Duodenal mucosa (tissue), 2 donors: ENCODE measurements at regions not wholly inside any gene's neighbourhood (a gene's known extent, or its start where the extent isn't known, plus 50 kb on each side); places are given as distances from the start of the nearest gene placed in this dataset.

Experiments used
- H3K27ac ChIP-seq: one replicate; pipeline ENCODE4 v1.7.0; 2013; ENCODE audit warnings: low read depth, low read length
- H3K27me3 ChIP-seq, 2 donors: one replicate each; pipeline ENCODE4 v1.7.0; 2013; ENCODE audit warnings: low read length in 2 of 2, control low read depth in 1 of 2; ENCODE audit not compliant: insufficient read depth in 2 of 2, control insufficient read depth in 1 of 2
- H3K36me3 ChIP-seq, 2 donors: one replicate each; pipeline ENCODE4 v1.7.0; 2013; ENCODE audit warnings: low read length in 2 of 2, control low read depth in 1 of 2; ENCODE audit not compliant: insufficient read depth in 2 of 2, control insufficient read depth in 1 of 2
- H3K4me1 ChIP-seq, 2 donors: one replicate each; pipeline ENCODE4 v1.7.0; 2013; ENCODE audit warnings: low read length in 2 of 2, control low read depth in 1 of 2; ENCODE audit not compliant: insufficient read depth in 2 of 2, control insufficient read depth in 1 of 2
- H3K4me3 ChIP-seq, 2 donors: one replicate each; pipeline ENCODE4 v1.7.0; 2013; ENCODE audit warnings: low read length in 2 of 2, low read depth in 1 of 2
- H3K9ac ChIP-seq, 2 donors: one replicate each; pipeline ENCODE4 v1.7.0; 2013; ENCODE audit warnings: low read length in 2 of 2, low read depth in 1 of 2
- H3K9me3 ChIP-seq, 2 donors: one replicate each; pipeline ENCODE4 v1.7.0; 2013; ENCODE audit warnings: low read length in 2 of 2, control low read depth in 1 of 2; ENCODE audit not compliant: control insufficient read depth in 1 of 2

DNA sequence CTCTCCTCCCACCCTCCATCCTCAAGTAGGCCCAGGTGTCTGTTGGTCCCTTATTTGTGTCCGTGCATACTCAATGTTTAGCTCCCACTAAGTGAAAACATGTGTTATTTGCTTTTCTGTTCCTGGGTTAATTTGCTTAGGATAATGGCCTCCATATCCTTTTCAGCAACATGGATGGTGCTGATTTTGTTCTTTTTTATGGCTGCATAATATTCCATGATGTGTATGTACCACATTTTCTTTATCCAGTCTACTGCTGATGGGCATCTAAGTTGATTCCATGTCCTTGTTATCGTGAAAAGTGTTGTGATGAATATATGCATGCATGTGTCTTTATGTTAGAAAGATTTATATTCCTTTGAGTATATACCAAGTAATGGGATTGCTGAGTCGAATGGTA lies 314.9 kb upstream of the IRAK1BP1 start:
- Histone ChIP-seq H3K27ac (no peak overlapping the region), H3K9ac (no peak overlapping the region), H3K4me3 (no peak overlapping the region), H3K36me3 (no peaks in the 10 kb centered on the region), H3K4me1 (no peaks in the 10 kb centered on the region), H3K27me3 (no peaks in the 10 kb centered on the region), H3K9me3 (peaks cover 0 to 15% of the 10 kb centered on the region in 2 donors)

DNA sequence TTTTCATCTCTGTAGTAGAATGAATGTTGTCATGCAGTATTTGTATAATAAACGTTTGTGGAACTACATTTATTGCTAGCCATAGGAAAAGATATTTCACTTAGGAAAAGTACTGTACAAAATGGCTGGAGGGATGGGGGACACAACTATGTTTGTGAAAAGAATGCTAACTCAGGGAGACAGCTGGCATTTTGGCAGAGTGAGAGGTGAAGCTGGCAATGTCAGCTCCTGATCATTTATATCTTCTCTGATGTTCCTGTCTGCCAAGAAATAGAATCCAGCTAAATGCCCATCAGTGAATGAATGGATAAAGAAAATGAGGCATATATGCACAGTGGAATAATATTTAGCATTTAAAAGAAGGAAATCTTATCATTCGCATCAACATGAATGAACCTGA lies 313.0 kb upstream of the IRAK1BP1 start:
- H3K9me3 ChIP-seq = peaks cover 0 to 15% of the 10 kb centered on the region in 2 donors
- H3K36me3 ChIP-seq = no peaks in the 10 kb centered on the region
- H3K4me3 ChIP-seq = no peak overlapping the region
- H3K27me3 ChIP-seq = no peaks in the 10 kb centered on the region
- H3K4me1 ChIP-seq = no peaks in the 10 kb centered on the region
- no peak overlapping the region for H3K27ac ChIP-seq
- no peak overlapping the region for H3K9ac ChIP-seq

DNA sequence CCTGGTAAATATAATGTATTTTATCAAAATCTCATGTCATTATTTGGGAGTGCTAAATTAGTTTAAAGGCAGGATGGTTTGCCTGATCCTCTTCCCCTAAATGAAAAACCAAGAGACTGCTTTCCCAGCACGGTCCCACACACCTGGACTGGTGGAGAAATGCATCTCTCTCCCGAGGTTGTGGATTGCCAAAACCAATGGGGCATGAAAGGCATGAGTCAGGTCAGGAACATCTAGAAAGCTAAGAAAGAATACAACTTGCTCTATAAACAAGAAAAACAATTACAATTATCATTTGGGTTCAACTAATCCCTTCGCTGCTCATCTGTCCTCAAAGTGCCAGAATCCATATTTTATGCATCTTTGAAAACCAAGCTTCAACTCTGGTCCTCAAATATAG lies 308.3 kb upstream of the IRAK1BP1 start:
- no peak overlapping the region for H3K27ac ChIP-seq
- no peak overlapping the region for H3K4me3 ChIP-seq
- H3K9ac ChIP-seq = no peak overlapping the region
- H3K36me3 ChIP-seq = no peaks in the 10 kb centered on the region
- H3K4me1 ChIP-seq = no peaks in the 10 kb centered on the region
- no peaks in the 10 kb centered on the region for H3K27me3 ChIP-seq
- peaks cover 0 to 9% of the 10 kb centered on the region in 2 donors for H3K9me3 ChIP-seq

DNA sequence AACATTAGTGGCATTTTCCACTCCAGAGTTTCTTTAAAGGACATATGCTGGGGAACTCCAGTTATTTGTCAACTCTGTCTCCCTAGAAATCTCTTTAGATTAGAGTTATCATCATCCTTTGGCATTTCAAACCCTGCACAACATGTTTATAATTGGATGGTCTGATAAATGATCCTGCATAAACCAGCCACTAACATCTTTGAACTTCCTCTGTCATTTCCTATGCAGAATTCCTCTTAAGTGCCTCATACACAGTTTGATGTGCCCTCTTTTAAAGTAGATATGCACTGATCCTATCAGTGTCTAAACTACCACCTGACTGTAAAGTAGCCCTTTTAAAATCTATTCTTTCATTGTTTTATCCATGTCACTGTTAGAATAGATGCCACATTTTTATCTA lies 306.3 kb upstream of the IRAK1BP1 start:
- Histone ChIP-seq H3K9me3 (peaks cover 0 to 5% of the 10 kb centered on the region in 2 donors), H3K27me3 (no peaks in the 10 kb centered on the region), H3K9ac (no peak overlapping the region), H3K4me3 (no peak overlapping the region), H3K4me1 (no peaks in the 10 kb centered on the region), H3K36me3 (no peaks in the 10 kb centered on the region), H3K27ac (no peak overlapping the region)

DNA sequence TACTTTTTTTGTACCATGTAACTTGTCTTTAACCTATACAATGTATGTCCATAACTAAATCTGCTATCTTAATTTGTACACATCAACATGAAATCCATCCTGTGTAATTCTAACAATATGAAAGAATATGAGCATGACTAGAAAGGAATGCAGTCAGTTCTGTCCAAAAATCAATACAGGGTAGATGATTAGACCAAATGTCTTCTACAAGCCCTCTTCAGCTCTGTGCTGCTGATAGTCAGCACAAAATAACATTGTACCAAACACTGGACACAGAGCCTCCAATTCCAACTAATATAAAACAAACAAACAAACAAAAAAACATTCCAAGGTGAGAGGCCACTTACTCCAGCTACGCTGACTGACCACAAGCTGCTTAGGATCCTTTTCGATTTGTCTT lies 301.4 kb upstream of the IRAK1BP1 start:
- H3K36me3 ChIP-seq = no peaks in the 10 kb centered on the region
- H3K9me3 ChIP-seq = no peaks in the 10 kb centered on the region
- no peaks in the 10 kb centered on the region for H3K4me1 ChIP-seq
- H3K27ac ChIP-seq = no peak overlapping the region
- H3K4me3 ChIP-seq = no peak overlapping the region
- no peak overlapping the region for H3K9ac ChIP-seq
- H3K27me3 ChIP-seq = no peaks in the 10 kb centered on the region

DNA sequence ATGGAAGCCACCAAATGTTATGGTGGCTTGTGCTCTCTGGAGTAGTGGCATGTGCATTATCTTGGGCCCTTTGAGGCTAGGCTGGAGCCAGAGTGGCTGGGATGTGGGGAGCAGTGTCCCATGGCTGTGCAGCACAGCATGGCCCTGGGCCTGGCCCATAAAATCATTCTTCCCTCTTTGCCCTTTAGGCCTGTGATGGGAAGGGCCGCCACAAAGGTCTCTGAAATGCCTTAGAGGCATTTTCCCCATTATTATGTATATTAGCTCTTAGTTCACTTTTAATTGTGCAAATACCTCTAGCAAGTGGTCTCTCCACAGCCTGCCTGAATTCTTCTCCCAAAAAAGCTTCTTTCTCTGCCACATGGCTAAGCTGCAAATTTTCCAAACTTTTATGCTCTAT lies 297.3 kb upstream of the IRAK1BP1 start:
- H3K4me1 ChIP-seq = no peaks in the 10 kb centered on the region
- H3K27me3 ChIP-seq = no peaks in the 10 kb centered on the region
- H3K9me3 ChIP-seq = peaks cover 0 to 4% of the 10 kb centered on the region in 2 donors
- H3K36me3 ChIP-seq = no peaks in the 10 kb centered on the region
- H3K9ac ChIP-seq = no peak overlapping the region
- H3K27ac ChIP-seq = no peak overlapping the region
- H3K4me3 ChIP-seq = no peak overlapping the region

DNA sequence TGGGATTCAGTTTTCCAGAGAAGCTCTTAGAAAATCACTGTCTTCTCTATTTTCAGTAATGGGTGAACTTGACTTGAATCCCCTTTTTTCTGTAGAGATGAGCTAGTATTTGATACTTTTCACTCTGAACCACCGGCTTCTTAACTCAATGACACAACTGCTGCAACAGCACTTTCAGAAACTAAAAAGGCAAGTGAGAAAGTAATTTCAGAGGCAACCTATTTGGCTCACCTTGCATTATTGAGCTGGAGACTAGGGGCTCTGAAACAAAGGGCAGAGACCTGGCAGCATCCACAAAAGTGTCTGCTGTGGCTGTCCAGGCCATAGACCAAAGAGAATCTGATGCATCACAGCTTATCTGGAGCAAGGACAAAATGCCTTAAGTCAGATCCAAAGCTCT lies 289.8 kb upstream of the IRAK1BP1 start:
- Histone ChIP-seq H3K27me3 (no peaks in the 10 kb centered on the region), H3K4me1 (no peaks in the 10 kb centered on the region), H3K27ac (no peak overlapping the region), H3K9ac (no peak overlapping the region), H3K4me3 (no peak overlapping the region), H3K36me3 (no peaks in the 10 kb centered on the region), H3K9me3 (peaks cover 0 to 4% of the 10 kb centered on the region in 2 donors)

DNA sequence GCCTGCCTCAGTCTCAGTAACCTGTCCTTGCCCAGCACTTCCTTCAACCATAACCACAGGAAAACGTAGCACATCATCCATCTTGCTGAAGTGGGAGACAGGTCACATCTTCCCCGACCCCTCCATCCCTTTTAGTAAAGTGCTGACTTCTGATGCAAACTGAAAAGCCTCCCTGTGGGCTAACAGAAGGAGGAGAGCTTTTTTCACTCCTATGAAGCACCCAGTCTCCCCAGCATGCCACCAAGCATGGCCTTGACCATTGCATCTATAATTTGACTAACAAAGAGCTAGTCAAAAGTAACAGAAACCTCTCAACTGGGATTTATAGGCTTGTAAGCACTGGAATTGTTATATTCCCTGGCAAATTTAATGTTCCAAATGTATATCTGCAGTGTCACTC lies 288.9 kb upstream of the IRAK1BP1 start:
- H3K27me3 ChIP-seq = no peaks in the 10 kb centered on the region
- no peaks in the 10 kb centered on the region for H3K36me3 ChIP-seq
- H3K9ac ChIP-seq = no peak overlapping the region
- H3K4me1 ChIP-seq = no peaks in the 10 kb centered on the region
- H3K4me3 ChIP-seq = no peak overlapping the region
- no peak overlapping the region for H3K27ac ChIP-seq
- H3K9me3 ChIP-seq = no peaks in the 10 kb centered on the region

DNA sequence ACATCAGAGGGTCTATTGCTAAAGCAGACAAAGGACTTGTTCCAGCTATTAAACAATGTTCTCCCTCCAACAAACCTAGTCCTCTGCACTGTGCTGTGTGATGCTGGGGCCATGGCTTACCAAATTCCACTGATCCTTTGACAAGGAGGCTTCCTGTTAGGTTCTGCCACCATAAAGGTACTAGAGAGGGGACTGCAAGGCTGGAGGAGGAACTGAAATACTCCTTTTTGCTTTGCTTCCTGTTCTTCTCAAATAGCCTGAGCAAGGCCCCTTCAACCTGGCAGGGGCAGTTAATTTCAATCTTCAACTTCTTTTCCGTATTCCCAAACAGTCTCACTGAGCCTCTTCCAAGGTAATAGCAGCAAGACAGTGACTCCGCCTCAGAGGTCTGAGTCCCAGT lies 286.4 kb upstream of the IRAK1BP1 start:
- H3K4me1 ChIP-seq = no peaks in the 10 kb centered on the region
- H3K27ac ChIP-seq = no peak overlapping the region
- no peak overlapping the region for H3K4me3 ChIP-seq
- no peaks in the 10 kb centered on the region for H3K27me3 ChIP-seq
- H3K36me3 ChIP-seq = no peaks in the 10 kb centered on the region
- no peak overlapping the region for H3K9ac ChIP-seq
- H3K9me3 ChIP-seq = no peaks in the 10 kb centered on the region

DNA sequence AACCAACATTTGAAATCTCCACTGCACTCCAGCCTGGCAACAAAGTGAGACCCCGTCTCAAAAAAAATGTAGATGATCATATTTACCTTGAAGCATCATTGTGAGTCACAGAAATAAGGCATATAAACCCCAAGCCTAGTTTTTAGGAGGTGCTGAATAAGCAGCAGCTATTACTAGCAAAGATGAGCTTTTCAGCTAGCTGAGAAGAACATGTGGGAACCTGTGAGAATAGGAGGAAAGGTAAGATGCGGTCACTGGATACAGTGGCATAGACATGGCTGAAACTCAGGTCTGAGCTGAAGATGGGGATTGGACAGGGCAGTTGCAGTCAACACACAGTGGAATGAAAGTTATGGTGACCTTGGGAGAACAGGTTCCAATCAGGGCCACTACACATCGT lies 284.3 kb upstream of the IRAK1BP1 start:
- H3K4me1 ChIP-seq = no peaks in the 10 kb centered on the region
- H3K4me3 ChIP-seq = no peak overlapping the region

DNA sequence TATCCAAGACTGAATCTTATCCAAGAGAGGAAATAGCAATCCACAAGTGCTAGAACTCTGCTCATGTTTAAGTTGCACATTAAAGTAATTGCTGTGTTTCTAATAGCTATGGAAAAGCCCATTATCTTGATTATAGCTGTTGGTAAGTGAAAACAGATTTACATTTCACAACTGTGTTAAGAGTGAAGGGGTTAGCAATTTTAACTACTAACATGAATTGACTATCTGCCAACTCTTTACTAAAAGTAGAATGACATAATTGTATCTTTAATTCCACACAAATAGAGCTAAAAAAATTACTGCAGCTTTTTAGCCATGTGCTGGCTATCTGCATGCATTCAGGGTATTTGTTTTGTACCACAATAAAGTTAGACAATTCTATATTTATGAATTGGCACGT lies 277.9 kb upstream of the IRAK1BP1 start:
- Histone ChIP-seq H3K4me3 (no peak overlapping the region), H3K9ac (no peak overlapping the region), H3K4me1 (no peaks in the 10 kb centered on the region), H3K27ac (no peak overlapping the region), H3K9me3 (no peaks in the 10 kb centered on the region), H3K27me3 (no peaks in the 10 kb centered on the region), H3K36me3 (no peaks in the 10 kb centered on the region)

More for the DNA sequence above, 284.3 kb upstream of the IRAK1BP1 start:
- H3K27me3 ChIP-seq = no peaks in the 10 kb centered on the region
- H3K27ac ChIP-seq = no peak overlapping the region
- no peaks in the 10 kb centered on the region for H3K36me3 ChIP-seq
- H3K9ac ChIP-seq = no peak overlapping the region
- no peaks in the 10 kb centered on the region for H3K9me3 ChIP-seq
